ENCODE measurements at regions not wholly inside any gene's neighbourhood (a gene's known extent, or its start where the extent isn't known, plus 50 kb on each side); places are given as distances from the start of the nearest gene placed in this dataset.
"Not testable (repeated sequence)": the region's sequence is repeated elsewhere in the genome, so short reads cannot be mapped to it uniquely, and the experiment has no call there.

- intact Hi-C loops (cut with DNase I), result no loop called here
- Histone ChIP-seq H3K9me3 (ENCODE audit: control insufficient read depth in 2 of 3, insufficient read depth in 1 of 3, low read length in 3 of 3) (no peaks in the 10 kb centered on the region), H3K27me3 (ENCODE audit: control insufficient read depth, insufficient read depth, low read length) (no peaks in the 10 kb centered on the region), H3K4me1 (ENCODE audit: control insufficient read depth in 2 of 3, insufficient read depth in 2 of 3, low read depth in 1 of 3, low read length in 3 of 3) (no peaks in the 10 kb centered on the region), H3K4me3 (ENCODE audit: low read length in 3 of 3) (no peak overlapping the region), H3K27ac (ENCODE audit: low read depth in 2 of 2, low read length in 2 of 2) (no peak overlapping the region), H3K9ac (ENCODE audit: low read length in 3 of 3) (no peak overlapping the region), H3K36me3 (ENCODE audit: control insufficient read depth in 2 of 3, insufficient read depth in 3 of 3, low read length in 3 of 3) (no peaks in the 10 kb centered on the region)
- no peak for DNase-seq
- FAIRE-seq, result no peak
- TF ChIP-seq CTCF (IDR thresholded peaks at IDR 0.05; ENCODE audit: borderline replicate concordance, extremely low read depth, insufficient read depth), result no peak
Observed at GRCh38 chr19:56905631-56906150, 65.2 kb upstream of the PEG3 start.

GRCh38 chr19:56912401-56913112 lies 72.0 kb upstream of the PEG3 start:
- no peak overlapping the region for H3K27ac ChIP-seq (ENCODE audit: low read depth in 2 of 2, low read length in 2 of 2)
- no peak for FAIRE-seq

GRCh38 chr19:56913113-56913455 lies 72.6 kb upstream of the PEG3 start:
- FAIRE-seq; H3K9me3 ChIP-seq (ENCODE audit: control insufficient read depth in 2 of 3, insufficient read depth in 1 of 3, low read length in 3 of 3); H3K4me1 ChIP-seq (ENCODE audit: control insufficient read depth in 2 of 3, insufficient read depth in 2 of 3, low read depth in 1 of 3, low read length in 3 of 3); H3K4me3 ChIP-seq (ENCODE audit: low read length in 3 of 3); H3K27ac ChIP-seq (ENCODE audit: low read depth in 2 of 2, low read length in 2 of 2); H3K27me3 ChIP-seq (ENCODE audit: control insufficient read depth, insufficient read depth, low read length); intact Hi-C loops (cut with DNase I); H3K9ac ChIP-seq (ENCODE audit: low read length in 3 of 3); H3K36me3 ChIP-seq (ENCODE audit: control insufficient read depth in 2 of 3, insufficient read depth in 3 of 3, low read length in 3 of 3): not testable (repeated sequence)
- DNase-seq, result peak in 1 of 5 donors; percentile 83

More at GRCh38 chr19:56912401-56913112, 72.0 kb upstream of the PEG3 start:
- H3K4me1 ChIP-seq (ENCODE audit: control insufficient read depth in 2 of 3, insufficient read depth in 2 of 3, low read depth in 1 of 3, low read length in 3 of 3), result no peaks in the 10 kb centered on the region
- intact Hi-C loops (cut with DNase I), result no loop called here
- DNase-seq, result no peak
- H3K9ac ChIP-seq (ENCODE audit: low read length in 3 of 3), result no peak overlapping the region
- no peaks in the 10 kb centered on the region for H3K27me3 ChIP-seq (ENCODE audit: control insufficient read depth, insufficient read depth, low read length)
- TF ChIP-seq CTCF (IDR thresholded peaks at IDR 0.05; ENCODE audit: borderline replicate concordance, extremely low read depth, insufficient read depth), result no peak
- H3K36me3 ChIP-seq (ENCODE audit: control insufficient read depth in 2 of 3, insufficient read depth in 3 of 3, low read length in 3 of 3), result no peaks in the 10 kb centered on the region
- H3K4me3 ChIP-seq (ENCODE audit: low read length in 3 of 3), result no peak overlapping the region
- no peaks in the 10 kb centered on the region for H3K9me3 ChIP-seq (ENCODE audit: control insufficient read depth in 2 of 3, insufficient read depth in 1 of 3, low read length in 3 of 3)

- Histone ChIP-seq H3K9me3 (ENCODE audit: control insufficient read depth in 2 of 3, insufficient read depth in 1 of 3, low read length in 3 of 3) (no peaks in the 10 kb centered on the region), H3K27me3 (ENCODE audit: control insufficient read depth, insufficient read depth, low read length) (no peaks in the 10 kb centered on the region), H3K27ac (ENCODE audit: low read depth in 2 of 2, low read length in 2 of 2) (no peak overlapping the region), H3K4me1 (ENCODE audit: control insufficient read depth in 2 of 3, insufficient read depth in 2 of 3, low read depth in 1 of 3, low read length in 3 of 3) (no peaks in the 10 kb centered on the region), H3K9ac (ENCODE audit: low read length in 3 of 3) (no peak overlapping the region), H3K4me3 (ENCODE audit: low read length in 3 of 3) (no peak overlapping the region), H3K36me3 (ENCODE audit: control insufficient read depth in 2 of 3, insufficient read depth in 3 of 3, low read length in 3 of 3) (no peaks in the 10 kb centered on the region)
- FAIRE-seq (no peak), DNase-seq (no peak)
- intact Hi-C loops (cut with DNase I), result no loop called here
- no peak for TF ChIP-seq CTCF (IDR thresholded peaks at IDR 0.05; ENCODE audit: borderline replicate concordance, extremely low read depth, insufficient read depth)
Observed at GRCh38 chr19:56916528-56916927, 76.0 kb upstream of the PEG3 start.

Data from kidney (tissue), 13 donors.